Mammary epithelial cell (primary cell): ENCODE measurements at regions not wholly inside any gene's neighbourhood (a gene's known extent, or its start where the extent isn't known, plus 50 kb on each side); places are given as distances from the start of the nearest gene placed in this dataset.

Experiments used
- EZH2 ChIP-seq: IDR thresholded peaks from 2 replicates; pipeline ENCODE4 v1.6.1; 2012; ENCODE audit warnings: low read length, inconsistent platforms, borderline replicate concordance
- TF ChIP-seq, protein P1 (sequence below), 2 donors: IDR thresholded peaks in 1 of 2; conservative IDR thresholded peaks in 1 of 2; 2 replicates each; pipeline ENCODE4 v1.5.1; 2011 to 2012; ENCODE audit warnings: inconsistent platforms in 2 of 2, low read length in 2 of 2, mild to moderate bottlenecking in 2 of 2, control low read depth in 1 of 2, low read depth in 1 of 2; ENCODE audit not compliant: insufficient read depth in 1 of 2; ENCODE audit errors: extremely low read depth in 1 of 2

- TF ChIP-seq, protein P1, sequence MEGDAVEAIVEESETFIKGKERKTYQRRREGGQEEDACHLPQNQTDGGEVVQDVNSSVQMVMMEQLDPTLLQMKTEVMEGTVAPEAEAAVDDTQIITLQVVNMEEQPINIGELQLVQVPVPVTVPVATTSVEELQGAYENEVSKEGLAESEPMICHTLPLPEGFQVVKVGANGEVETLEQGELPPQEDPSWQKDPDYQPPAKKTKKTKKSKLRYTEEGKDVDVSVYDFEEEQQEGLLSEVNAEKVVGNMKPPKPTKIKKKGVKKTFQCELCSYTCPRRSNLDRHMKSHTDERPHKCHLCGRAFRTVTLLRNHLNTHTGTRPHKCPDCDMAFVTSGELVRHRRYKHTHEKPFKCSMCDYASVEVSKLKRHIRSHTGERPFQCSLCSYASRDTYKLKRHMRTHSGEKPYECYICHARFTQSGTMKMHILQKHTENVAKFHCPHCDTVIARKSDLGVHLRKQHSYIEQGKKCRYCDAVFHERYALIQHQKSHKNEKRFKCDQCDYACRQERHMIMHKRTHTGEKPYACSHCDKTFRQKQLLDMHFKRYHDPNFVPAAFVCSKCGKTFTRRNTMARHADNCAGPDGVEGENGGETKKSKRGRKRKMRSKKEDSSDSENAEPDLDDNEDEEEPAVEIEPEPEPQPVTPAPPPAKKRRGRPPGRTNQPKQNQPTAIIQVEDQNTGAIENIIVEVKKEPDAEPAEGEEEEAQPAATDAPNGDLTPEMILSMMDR (conservative IDR thresholded peaks at IDR 0.05 in 1 of 2, IDR thresholded peaks at IDR 0.05 in 1 of 2; ENCODE audit: extremely low read depth in 1 of 2, insufficient read depth in 1 of 2, low read depth in 1 of 2, low read length in 2 of 2), result no peak
- TF ChIP-seq EZH2, result no peak
Observed at GRCh38 chr10:81472927-81473470, 402.0 kb upstream of the NRG3 start.
